ENCODE measurements at regions not wholly inside any gene's neighbourhood (a gene's known extent, or its start where the extent isn't known, plus 50 kb on each side); places are given as distances from the start of the nearest gene placed in this dataset.
"Not testable (repeated sequence)": the region's sequence is repeated elsewhere in the genome, so short reads cannot be mapped to it uniquely, and the experiment has no call there.

GRCh38 chrX:12060489-12061260 is 77.6 kb upstream of the FRMPD4 start:
- TF ChIP-seq, protein P1, sequence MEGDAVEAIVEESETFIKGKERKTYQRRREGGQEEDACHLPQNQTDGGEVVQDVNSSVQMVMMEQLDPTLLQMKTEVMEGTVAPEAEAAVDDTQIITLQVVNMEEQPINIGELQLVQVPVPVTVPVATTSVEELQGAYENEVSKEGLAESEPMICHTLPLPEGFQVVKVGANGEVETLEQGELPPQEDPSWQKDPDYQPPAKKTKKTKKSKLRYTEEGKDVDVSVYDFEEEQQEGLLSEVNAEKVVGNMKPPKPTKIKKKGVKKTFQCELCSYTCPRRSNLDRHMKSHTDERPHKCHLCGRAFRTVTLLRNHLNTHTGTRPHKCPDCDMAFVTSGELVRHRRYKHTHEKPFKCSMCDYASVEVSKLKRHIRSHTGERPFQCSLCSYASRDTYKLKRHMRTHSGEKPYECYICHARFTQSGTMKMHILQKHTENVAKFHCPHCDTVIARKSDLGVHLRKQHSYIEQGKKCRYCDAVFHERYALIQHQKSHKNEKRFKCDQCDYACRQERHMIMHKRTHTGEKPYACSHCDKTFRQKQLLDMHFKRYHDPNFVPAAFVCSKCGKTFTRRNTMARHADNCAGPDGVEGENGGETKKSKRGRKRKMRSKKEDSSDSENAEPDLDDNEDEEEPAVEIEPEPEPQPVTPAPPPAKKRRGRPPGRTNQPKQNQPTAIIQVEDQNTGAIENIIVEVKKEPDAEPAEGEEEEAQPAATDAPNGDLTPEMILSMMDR (IDR thresholded peaks at IDR 0.05; ENCODE audit: insufficient read depth, low read depth, low read length, missing control alignments): no peak
- H3K4me3 ChIP-seq (ENCODE audit: low read length): no peak overlapping the region
- peak; percentile 2 for DNase-seq (ENCODE audit: low read depth)

GRCh38 chrX:12065251-12065650 is 73.0 kb upstream of the FRMPD4 start:
- no peak overlapping the region for H3K4me3 ChIP-seq (ENCODE audit: low read length)
- DNase-seq (ENCODE audit: low read depth): peak; percentile 59
- TF ChIP-seq, protein P1 (IDR thresholded peaks at IDR 0.05; ENCODE audit: insufficient read depth, low read depth, low read length, missing control alignments): no peak

GRCh38 chrX:12076046-12076445 is 62.2 kb upstream of the FRMPD4 start:
- no peak overlapping the region for H3K4me3 ChIP-seq (ENCODE audit: low read length)
- TF ChIP-seq, protein P1 (IDR thresholded peaks at IDR 0.05; ENCODE audit: insufficient read depth, low read depth, low read length, missing control alignments): peak; percentile 17
- DNase-seq (ENCODE audit: low read depth): peak; percentile 24

GRCh38 chrX:12080265-12080664 is 58.0 kb upstream of the FRMPD4 start:
- TF ChIP-seq, protein P1 (IDR thresholded peaks at IDR 0.05; ENCODE audit: insufficient read depth, low read depth, low read length, missing control alignments): peak; percentile 57
- peak; percentile 44 for DNase-seq (ENCODE audit: low read depth)
- no peak overlapping the region for H3K4me3 ChIP-seq (ENCODE audit: low read length)

GRCh38 chrX:12082959-12083358 is 55.3 kb upstream of the FRMPD4 start:
- not testable (repeated sequence) for H3K4me3 ChIP-seq (ENCODE audit: low read length); DNase-seq (ENCODE audit: low read depth)
